OCI-LY7 (cell line): ENCODE measurements at regions not wholly inside any gene's neighbourhood (a gene's known extent, or its start where the extent isn't known, plus 50 kb on each side); places are given as distances from the start of the nearest gene placed in this dataset.

ENCODE experiments used
- BruUV-seq: library from RNA; stranded (reverse); fragments of 400-500 nt; replicated peaks from 2 replicates; lab custom pipeline; 2021; lab: Mats Ljungman, UMichigan
- CTCF ChIA-PET: fragments of 300-600 bp; sonication (Branson Sonifier 250); formaldehyde crosslinking; loops from one replicate; lab custom pipeline; 2022; ENCODE audit warnings: antibody characterized with exemption; ENCODE audit not compliant: unreplicated experiment; lab: Charles Lee
- POLR2A ChIA-PET: fragments of 300-600 bp; sonication (Branson Sonifier 250); formaldehyde crosslinking; loops from one replicate; lab custom pipeline; 2022; ENCODE audit warnings: antibody characterized with exemption; lab: Charles Lee
- DNase-seq: peaks from one replicate; pipeline ENCODE4 v3.0.0-alpha.2; 2015; ENCODE audit warnings: low spot score
- H2AFZ ChIP-seq: fragments of 200-600 bp; sonication (generic), shearing (Covaris generic); 2 replicates; pipeline ENCODE4 v1.6.1; 2014; ENCODE audit warnings: mild to moderate bottlenecking, antibody characterized with exemption, low read length, moderate library complexity
- H3K27ac ChIP-seq: fragments of 200-600 bp; sonication (generic); 2 replicates; pipeline ENCODE4 v1.5.1; 2014; ENCODE audit warnings: mixed run types, low read depth, mild to moderate bottlenecking, moderate library complexity, low read length, inconsistent platforms; ENCODE audit not compliant: poor library complexity, severe bottlenecking
- H3K36me3 ChIP-seq: fragments of 200-600 bp; sonication (generic); 2 replicates; pipeline ENCODE4 v1.6.1; 2014; ENCODE audit warnings: mild to moderate bottlenecking, antibody characterized with exemption, low read length, moderate library complexity, mixed read lengths; ENCODE audit not compliant: insufficient read depth
- H3K4me1 ChIP-seq: fragments of 200-600 bp; sonication (generic); 2 replicates; pipeline ENCODE4 v1.5.1; 2014; ENCODE audit warnings: mild to moderate bottlenecking, low read length; ENCODE audit not compliant: insufficient read depth, poor library complexity, severe bottlenecking
- H3K4me2 ChIP-seq: fragments of 200-600 bp; sonication (generic); 2 replicates; pipeline ENCODE4 v1.6.1; 2014; ENCODE audit warnings: mild to moderate bottlenecking, low read length
- H3K4me3 ChIP-seq: fragments of 200-600 bp; sonication (generic); 2 replicates; pipeline ENCODE4 v1.5.1; 2014; ENCODE audit warnings: mild to moderate bottlenecking, low read depth, low read length; ENCODE audit not compliant: poor library complexity, severe bottlenecking
- H3K79me2 ChIP-seq: fragments of 200-600 bp; sonication (generic); 2 replicates; pipeline ENCODE4 v1.6.1; 2016; ENCODE audit warnings: low read depth, mild to moderate bottlenecking, low read length, moderate library complexity, mixed read lengths; ENCODE audit not compliant: insufficient read depth
- H3K9me2 ChIP-seq: fragments of 200-600 bp; sonication (generic); 2 replicates; pipeline ENCODE4 v1.6.1; 2016; ENCODE audit warnings: mild to moderate bottlenecking, low read length, mixed read lengths; ENCODE audit not compliant: insufficient read depth
- H3K9me3 ChIP-seq: fragments of 200-600 bp; sonication (generic); 2 replicates; pipeline ENCODE4 v1.6.1; 2014; ENCODE audit warnings: mild to moderate bottlenecking, mixed run types, low read length, mixed read lengths
- H4K20me1 ChIP-seq: fragments of 200-600 bp; sonication (generic); 2 replicates; pipeline ENCODE4 v1.6.1; 2014; ENCODE audit warnings: mild to moderate bottlenecking, antibody characterized with exemption, low read length, moderate library complexity, mixed read lengths; ENCODE audit not compliant: insufficient read depth
- EZH2phosphoT487 ChIP-seq: fragments of 200-600 bp; sonication (generic); IDR thresholded peaks from 2 replicates; pipeline ENCODE4 v1.6.1; 2018; ENCODE audit warnings: low read depth, borderline replicate concordance, mild to moderate bottlenecking, mixed run types, antibody characterized with exemption, low read length, moderate library complexity, mixed read lengths
- intact Hi-C: fragments of 100-400 bp; cut with micrococcal nuclease; formaldehyde crosslinking; loops from one replicate; pipeline ENCODE4 v1.10.0; 2022; ENCODE audit not compliant: unreplicated experiment
- TF ChIP-seq, protein P1 (sequence below): fragments of 200-600 bp; sonication (generic); conservative IDR thresholded peaks from 2 replicates; pipeline ENCODE4 v1.5.1; 2014; ENCODE audit warnings: mild to moderate bottlenecking, antibody characterized with exemption, low read length, moderate library complexity, mixed read lengths

DNA sequence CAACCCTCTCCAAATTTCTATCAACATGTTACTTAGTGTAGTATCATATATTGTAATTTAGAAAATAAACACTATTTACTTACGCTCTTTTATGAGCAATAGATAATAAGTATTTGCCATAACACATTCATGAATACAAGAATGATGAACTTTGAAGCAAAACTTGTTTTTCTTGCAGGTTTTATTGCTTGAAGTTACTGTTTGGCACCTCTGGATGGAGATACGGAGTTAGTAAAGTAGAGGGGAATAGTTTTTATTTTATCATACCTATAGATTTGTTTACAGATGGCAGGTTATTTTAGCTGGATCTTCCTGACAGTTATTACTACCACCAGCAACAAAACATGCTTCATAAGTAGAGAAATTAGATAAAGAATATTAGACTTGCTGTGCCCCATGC, 274.2 kb upstream of the LRRTM4 start:
- Histone ChIP-seq H3K4me1 (no peaks in the 10 kb centered on the region), H4K20me1 (no peaks in the 10 kb centered on the region), H3K79me2 (no peaks in the 10 kb centered on the region), H3K4me3 (no peak overlapping the region), H2AFZ (no peak overlapping the region), H3K36me3 (no peaks in the 10 kb centered on the region), H3K4me2 (no peak overlapping the region), H3K9me3 (0 out of 2 replicates have a peak, but pooled peaks cover 6% of the 10 kb centered on the region), H3K27ac (no peak overlapping the region), H3K9me2 (no peaks in the 10 kb centered on the region)
- BruUV-seq = no TSS peak
- no peak for DNase-seq
- POLR2A ChIA-PET = no interaction called here
- CTCF ChIA-PET = no interaction called here
- intact Hi-C loops = no loop called here
- TF ChIP-seq EZH2phosphoT487 = no peak
- TF ChIP-seq, protein P1, sequence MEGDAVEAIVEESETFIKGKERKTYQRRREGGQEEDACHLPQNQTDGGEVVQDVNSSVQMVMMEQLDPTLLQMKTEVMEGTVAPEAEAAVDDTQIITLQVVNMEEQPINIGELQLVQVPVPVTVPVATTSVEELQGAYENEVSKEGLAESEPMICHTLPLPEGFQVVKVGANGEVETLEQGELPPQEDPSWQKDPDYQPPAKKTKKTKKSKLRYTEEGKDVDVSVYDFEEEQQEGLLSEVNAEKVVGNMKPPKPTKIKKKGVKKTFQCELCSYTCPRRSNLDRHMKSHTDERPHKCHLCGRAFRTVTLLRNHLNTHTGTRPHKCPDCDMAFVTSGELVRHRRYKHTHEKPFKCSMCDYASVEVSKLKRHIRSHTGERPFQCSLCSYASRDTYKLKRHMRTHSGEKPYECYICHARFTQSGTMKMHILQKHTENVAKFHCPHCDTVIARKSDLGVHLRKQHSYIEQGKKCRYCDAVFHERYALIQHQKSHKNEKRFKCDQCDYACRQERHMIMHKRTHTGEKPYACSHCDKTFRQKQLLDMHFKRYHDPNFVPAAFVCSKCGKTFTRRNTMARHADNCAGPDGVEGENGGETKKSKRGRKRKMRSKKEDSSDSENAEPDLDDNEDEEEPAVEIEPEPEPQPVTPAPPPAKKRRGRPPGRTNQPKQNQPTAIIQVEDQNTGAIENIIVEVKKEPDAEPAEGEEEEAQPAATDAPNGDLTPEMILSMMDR = no peak

- Histone ChIP-seq H3K27ac (no peak overlapping the region), H4K20me1 (no peaks in the 10 kb centered on the region), H3K9me2 (no peaks in the 10 kb centered on the region), H2AFZ (no peak overlapping the region), H3K4me2 (no peak overlapping the region), H3K9me3 (0 out of 2 replicates have a peak, but pooled peaks cover 6% of the 10 kb centered on the region), H3K4me1 (no peaks in the 10 kb centered on the region), H3K79me2 (no peaks in the 10 kb centered on the region), H3K36me3 (no peaks in the 10 kb centered on the region), H3K4me3 (no peak overlapping the region)
- DNase-seq = no peak
- TF ChIP-seq, protein P1 = no peak
- TF ChIP-seq EZH2phosphoT487 = no peak
- intact Hi-C loops = no loop called here
- BruUV-seq = no TSS peak
- ChIA-PET CTCF (no interaction called here), POLR2A (interaction anchor here (0.5 kb wide), 1 partner anchor 215 kb away, joined by 3 read pairs; no protein-coding TSS in a partner anchor)
Measured at GRCh38 chr2:77797088-77797487, 274.9 kb upstream of the LRRTM4 start.

DNA sequence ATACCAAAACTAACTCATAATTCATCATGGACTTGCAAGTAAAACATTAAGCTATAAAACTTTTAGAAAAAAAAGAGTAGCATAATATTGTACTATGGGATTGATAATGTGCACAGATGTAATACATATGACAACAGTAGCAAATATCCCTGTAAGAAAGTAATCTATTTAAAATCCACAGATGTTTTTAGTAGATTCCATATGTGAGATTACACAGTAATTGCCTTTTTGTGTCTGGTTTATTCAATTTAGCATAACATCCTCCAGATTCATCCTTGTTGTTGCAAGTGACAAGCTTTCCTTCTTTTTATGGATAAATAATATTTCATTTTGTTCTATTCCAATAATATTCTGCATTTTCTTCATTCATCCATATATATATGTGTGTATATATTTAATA, 278.2 kb upstream of the LRRTM4 start:
- Histone ChIP-seq H3K4me1 (no peaks in the 10 kb centered on the region), H3K4me3 (no peak overlapping the region), H3K9me2 (no peaks in the 10 kb centered on the region), H3K9me3 (0 out of 2 replicates have a peak, but pooled peaks cover 6% of the 10 kb centered on the region), H3K4me2 (no peak overlapping the region), H3K36me3 (no peaks in the 10 kb centered on the region), H2AFZ (no peak overlapping the region), H3K27ac (no peak overlapping the region), H4K20me1 (no peaks in the 10 kb centered on the region), H3K79me2 (no peaks in the 10 kb centered on the region)
- DNase-seq = no peak
- intact Hi-C loops = no loop called here
- CTCF ChIA-PET = no interaction called here
- no TSS peak for BruUV-seq
- POLR2A ChIA-PET = interaction anchor here (0.6 to 1.4 kb wide), 3 partner anchors 9 to 854 kb away, joined by 3 to 5 read pairs (median 4); no protein-coding TSS in a partner anchor
- TF ChIP-seq, protein P1 = no peak
- TF ChIP-seq EZH2phosphoT487 = no peak
